ENCODE measurements at regions not wholly inside any gene's neighbourhood (a gene's known extent, or its start where the extent isn't known, plus 50 kb on each side); places are given as distances from the start of the nearest gene placed in this dataset.

DNA sequence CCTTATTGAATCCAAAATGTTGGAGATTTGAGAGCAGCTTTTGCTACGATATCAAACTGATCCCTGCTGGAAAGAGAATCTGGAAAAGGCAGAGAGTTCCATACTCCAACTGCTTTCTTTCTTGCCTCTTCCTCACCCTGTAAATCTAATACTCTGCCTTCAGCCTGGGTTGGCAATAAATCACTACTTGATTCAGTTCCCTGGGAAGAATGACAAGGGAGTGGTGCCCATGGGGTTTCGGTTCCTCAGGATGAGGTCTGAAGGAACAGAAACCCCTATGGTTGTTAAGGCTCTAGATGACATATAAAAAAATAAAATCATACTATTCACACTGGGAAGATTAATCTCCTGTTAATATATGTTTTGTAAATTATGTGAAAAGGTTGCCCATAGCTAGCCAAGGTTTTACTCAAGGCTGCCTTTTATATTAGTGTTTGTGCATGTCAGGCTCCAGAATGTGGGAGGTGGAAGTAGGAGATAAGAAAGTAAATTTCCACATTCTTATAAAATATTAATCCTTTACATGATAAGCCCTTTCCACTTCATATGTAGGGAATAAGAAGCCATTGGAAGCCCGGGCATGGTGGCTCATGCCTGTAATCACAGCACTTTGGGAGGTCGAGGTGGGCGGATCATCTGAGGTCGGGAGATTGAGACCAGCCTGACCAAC, 106.2 kb upstream of the CACNA2D1 start:
- in situ Hi-C loops (cut with MboI; ENCODE audit: low pct_unique_long_range_greater_than_20kb in 2 of 9, low sequenced_read_pairs in 9 of 9, unreplicated experiment in 9 of 9) = loop anchor here in 6 of 9 experiments (25.0 kb wide), 2 partner anchors 312 to 512 kb away; no protein-coding TSS in a partner anchor
- no peak overlapping the region for H3K27ac ChIP-seq
- 45 to 100% (median 91%) methylated on average over 1 to 5 of the region's 6 CpGs; no CpG with 5 or more reads in 1 of the 10 experiments for WGBS, 10 experiments
- no peak overlapping the region for H3K4me3 ChIP-seq
- no peak for ATAC-seq (replicated peaks in 6 of 8)
- peaks cover 3 to 4% of the 10 kb centered on the region in 2 donors for H3K4me1 ChIP-seq (replicated peaks in 1 of 2)

DNA sequence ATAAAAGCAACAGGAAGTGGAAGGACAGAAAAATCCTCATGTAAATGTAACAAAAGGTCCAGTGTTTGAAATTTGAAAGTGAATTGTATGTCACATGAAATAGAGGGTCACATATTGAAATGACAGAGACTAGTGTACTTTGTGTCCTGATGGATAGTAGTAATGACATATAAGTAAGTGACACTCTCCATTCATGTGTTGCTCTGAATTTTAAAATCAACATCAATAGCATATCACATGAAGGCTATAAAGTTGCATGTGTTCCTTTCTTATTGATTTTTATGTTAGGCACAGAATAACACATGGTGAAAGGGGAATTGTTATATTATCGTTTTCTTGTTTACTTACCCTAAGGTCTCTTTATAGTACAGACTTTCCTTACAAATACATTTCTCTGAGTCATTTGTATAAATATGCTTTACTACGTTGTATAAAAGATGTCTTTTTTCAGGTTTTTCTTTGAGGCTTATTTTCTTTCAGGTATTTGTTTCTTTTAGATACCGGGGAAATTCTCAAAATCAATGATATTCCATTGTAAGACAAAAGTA, 104.6 kb upstream of the CACNA2D1 start:
- 68 to 100% (median 87%) methylated on average over 1 to 3 of the region's 3 CpGs for WGBS, 10 experiments

DNA sequence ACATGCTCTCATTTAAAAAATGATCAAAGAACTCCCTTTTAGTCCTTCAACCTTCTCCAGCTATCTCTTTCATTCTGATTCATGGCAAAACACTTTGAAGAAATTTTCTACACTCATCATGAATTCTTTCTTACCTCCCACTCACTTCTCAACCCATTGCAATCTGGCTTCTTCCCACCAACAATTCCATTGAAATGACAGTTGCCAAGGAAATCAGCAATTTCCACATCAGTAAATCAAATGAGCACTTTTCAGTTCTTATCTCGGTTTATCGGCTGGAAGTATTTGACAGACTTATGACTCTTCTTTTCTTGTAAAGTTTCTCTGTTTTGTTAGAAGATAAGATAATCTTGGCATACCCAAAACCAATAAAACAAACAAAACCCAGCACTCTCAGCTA, 99.1 kb upstream of the CACNA2D1 start:
- in situ Hi-C loops (cut with MboI; ENCODE audit: low pct_unique_long_range_greater_than_20kb in 2 of 9, low sequenced_read_pairs in 9 of 9, unreplicated experiment in 9 of 9) = no loop called here
- WGBS, 10 experiments = 0 to 100% (median 76%) methylated on average over 1 to 2 of the region's 2 CpGs; no CpG with 5 or more reads in 1 of the 10 experiments
- H3K4me3 ChIP-seq = no peak overlapping the region
- H3K4me1 ChIP-seq (replicated peaks in 1 of 2) = peaks cover 2 to 9% of the 10 kb centered on the region in 2 donors
- ATAC-seq (replicated peaks in 6 of 8) = no peak
- no peak overlapping the region for H3K27ac ChIP-seq

More for the DNA sequence above, 104.6 kb upstream of the CACNA2D1 start:
- Histone ChIP-seq H3K27ac (no peak overlapping the region), H3K4me3 (no peak overlapping the region), H3K4me1 (replicated peaks in 1 of 2) (peaks cover 3 to 4% of the 10 kb centered on the region in 2 donors)
- in situ Hi-C loops (cut with MboI; ENCODE audit: low pct_unique_long_range_greater_than_20kb in 2 of 9, low sequenced_read_pairs in 9 of 9, unreplicated experiment in 9 of 9) = no loop called here
- peak in 1 of 8 experiments; percentile 7 for ATAC-seq (replicated peaks in 6 of 8)

DNA sequence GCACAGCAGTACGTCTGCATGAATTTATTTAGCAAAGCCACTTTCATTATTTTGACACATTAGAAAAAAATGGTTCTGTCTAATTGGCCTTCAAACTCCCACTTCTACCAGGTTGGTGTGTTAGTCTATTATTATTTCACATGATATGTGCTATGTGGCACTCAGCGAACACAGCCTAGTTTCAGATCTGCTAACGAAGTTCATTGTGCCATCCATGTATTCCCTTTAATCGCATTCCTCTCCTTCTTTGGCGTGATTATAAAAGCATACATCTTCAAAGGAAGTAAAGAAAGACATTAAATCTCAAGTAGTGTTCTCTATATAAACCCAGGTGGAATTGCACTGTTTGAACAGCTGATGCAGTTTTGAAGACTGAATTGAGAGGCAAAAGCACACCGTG, 96.4 kb upstream of the CACNA2D1 start:
- ATAC-seq (replicated peaks in 6 of 8) = peak in 1 of 8 experiments; percentile 37
- WGBS, 10 experiments = 33 to 94% (median 82%) methylated on average over 1 to 6 of the region's 6 CpGs
- Histone ChIP-seq H3K4me3 (no peak overlapping the region), H3K4me1 (replicated peaks in 1 of 2) (peaks cover 2 to 9% of the 10 kb centered on the region in 2 donors), H3K27ac (no peak overlapping the region)
- in situ Hi-C loops (cut with MboI; ENCODE audit: low pct_unique_long_range_greater_than_20kb in 2 of 9, low sequenced_read_pairs in 9 of 9, unreplicated experiment in 9 of 9) = no loop called here

DNA sequence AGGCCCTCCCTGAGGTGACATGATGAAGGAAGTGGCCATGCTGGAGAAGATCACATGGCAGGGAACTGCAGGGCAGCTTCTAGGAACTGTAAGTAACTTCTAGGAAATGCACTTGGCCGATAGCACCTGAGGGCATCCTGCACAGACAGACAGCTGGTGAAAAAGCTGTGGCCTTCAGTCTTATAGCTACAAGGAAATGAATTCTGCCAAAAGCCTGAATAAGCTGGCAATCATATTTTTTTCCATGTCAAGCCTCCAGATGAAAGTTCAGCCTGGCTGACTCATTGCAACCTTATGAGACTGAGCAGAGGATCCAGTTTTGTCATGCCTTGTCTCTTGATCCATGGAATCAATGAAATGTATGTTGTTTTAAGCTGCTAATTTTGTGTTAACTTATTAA, 91.1 kb upstream of the CACNA2D1 start:
- ATAC-seq (replicated peaks in 6 of 8) = peak in 2 of 8 experiments; percentile 33 to 67
- in situ Hi-C loops (cut with MboI; ENCODE audit: low pct_unique_long_range_greater_than_20kb in 2 of 9, low sequenced_read_pairs in 9 of 9, unreplicated experiment in 9 of 9) = no loop called here
- Histone ChIP-seq H3K4me3 (no peak overlapping the region), H3K27ac (no peak overlapping the region), H3K4me1 (replicated peaks in 1 of 2) (peaks cover 0 to 3% of the 10 kb centered on the region in 2 donors)
- 63 to 100% (median 100%) methylated on average over 1 of the region's 1 CpG; no CpG with 5 or more reads in 4 of the 10 experiments for WGBS, 10 experiments

DNA sequence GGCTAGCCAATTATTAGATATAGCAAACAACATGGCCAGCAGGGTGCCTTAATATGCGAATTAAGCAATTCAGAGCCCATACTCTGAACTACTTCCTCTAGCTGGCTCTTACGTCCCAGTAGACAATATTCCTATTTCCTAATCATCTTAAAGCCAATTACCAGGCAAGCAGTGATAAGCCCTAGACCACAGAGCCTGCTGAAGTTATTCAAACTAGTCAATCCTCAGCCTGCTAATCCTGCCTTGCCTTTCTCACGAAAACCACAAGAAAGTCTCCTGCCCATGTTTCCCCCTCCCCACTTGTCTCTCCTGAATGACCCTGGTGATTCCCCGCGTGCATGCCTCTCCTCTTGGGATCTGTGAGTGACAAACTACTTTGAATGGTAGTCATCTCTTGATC, 86.8 kb upstream of the CACNA2D1 start:
- no peak overlapping the region for H3K27ac ChIP-seq
- ATAC-seq (replicated peaks in 6 of 8) = no peak
- WGBS, 10 experiments = 0 to 100% (median 80%) methylated on average over 1 to 5 of the region's 5 CpGs; no CpG with 5 or more reads in 1 of the 10 experiments
- in situ Hi-C loops (cut with MboI; ENCODE audit: low pct_unique_long_range_greater_than_20kb in 2 of 9, low sequenced_read_pairs in 9 of 9, unreplicated experiment in 9 of 9) = no loop called here
- no peaks in the 10 kb centered on the region for H3K4me1 ChIP-seq (replicated peaks in 1 of 2)
- no peak overlapping the region for H3K4me3 ChIP-seq

DNA sequence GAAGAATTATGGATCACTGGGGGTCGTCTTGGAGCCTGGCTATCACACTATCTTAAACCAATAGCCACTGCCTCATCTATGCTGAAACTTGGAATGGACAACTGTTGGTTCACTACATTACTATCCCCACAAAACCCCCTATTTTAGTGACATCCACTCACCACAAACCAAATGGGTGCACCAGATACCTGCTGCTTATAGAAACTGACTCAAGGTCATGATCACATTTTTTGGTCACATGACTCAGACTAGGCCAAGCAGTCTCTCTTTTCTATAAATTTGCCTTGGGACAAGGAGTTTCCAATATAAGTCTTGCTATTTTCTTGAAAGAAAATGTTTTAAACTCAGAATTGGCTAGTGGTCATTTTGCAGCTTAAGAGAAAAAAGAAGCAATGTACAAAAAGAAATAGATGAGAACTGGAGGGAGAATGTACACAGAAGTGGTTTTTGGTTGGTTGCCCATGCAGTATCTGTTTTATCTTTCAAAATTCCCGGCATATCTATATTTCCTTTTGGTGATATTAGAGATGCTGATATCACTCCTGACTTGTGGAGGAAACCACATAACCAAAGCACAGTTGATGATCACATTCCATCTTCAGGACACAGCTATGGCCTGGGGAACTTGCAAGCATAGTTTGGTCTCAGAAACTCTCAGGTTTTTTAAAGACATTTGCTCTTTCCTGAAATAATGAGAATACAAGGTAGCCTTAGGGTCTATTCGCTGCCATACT, 85.2 kb upstream of the CACNA2D1 start:
- Histone ChIP-seq H3K4me3 (no peak overlapping the region), H3K27ac (no peak overlapping the region), H3K4me1 (replicated peaks in 1 of 2) (no peaks in the 10 kb centered on the region)
- in situ Hi-C loops (cut with MboI; ENCODE audit: low pct_unique_long_range_greater_than_20kb in 2 of 9, low sequenced_read_pairs in 9 of 9, unreplicated experiment in 9 of 9) = no loop called here
- ATAC-seq (replicated peaks in 6 of 8) = no peak
- 37 to 100% (median 84%) methylated on average over 1 to 2 of the region's 3 CpGs; no CpG with 5 or more reads in 1 of the 10 experiments for WGBS, 10 experiments

DNA sequence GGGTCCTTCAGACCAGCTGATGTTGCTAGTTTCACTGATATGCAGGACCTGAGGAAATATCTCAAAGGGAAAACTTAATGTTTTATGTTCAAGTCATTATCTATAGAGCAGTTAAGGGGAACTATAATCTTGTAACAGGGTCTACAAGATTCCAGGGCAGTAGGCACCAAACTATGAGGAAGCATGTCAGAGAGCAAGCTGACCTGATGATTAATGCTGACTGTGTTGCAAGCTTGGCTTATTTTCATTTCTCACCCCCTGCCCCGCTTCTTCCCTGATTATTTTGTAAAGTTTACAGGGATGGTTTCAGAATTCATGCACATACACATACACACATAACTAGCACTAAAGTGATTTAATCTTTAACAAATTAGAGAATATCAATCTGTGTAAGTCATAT, 84.3 kb upstream of the CACNA2D1 start:
- H3K4me3 ChIP-seq = no peak overlapping the region
- no peak overlapping the region for H3K27ac ChIP-seq
- in situ Hi-C loops (cut with MboI; ENCODE audit: low pct_unique_long_range_greater_than_20kb in 2 of 9, low sequenced_read_pairs in 9 of 9, unreplicated experiment in 9 of 9) = no loop called here
- WGBS, 10 experiments = 44 to 100% (median 81%) methylated on average over 1 of the region's 1 CpG; no CpG with 5 or more reads in 6 of the 10 experiments
- no peaks in the 10 kb centered on the region for H3K4me1 ChIP-seq (replicated peaks in 1 of 2)
- ATAC-seq (replicated peaks in 6 of 8) = no peak

DNA sequence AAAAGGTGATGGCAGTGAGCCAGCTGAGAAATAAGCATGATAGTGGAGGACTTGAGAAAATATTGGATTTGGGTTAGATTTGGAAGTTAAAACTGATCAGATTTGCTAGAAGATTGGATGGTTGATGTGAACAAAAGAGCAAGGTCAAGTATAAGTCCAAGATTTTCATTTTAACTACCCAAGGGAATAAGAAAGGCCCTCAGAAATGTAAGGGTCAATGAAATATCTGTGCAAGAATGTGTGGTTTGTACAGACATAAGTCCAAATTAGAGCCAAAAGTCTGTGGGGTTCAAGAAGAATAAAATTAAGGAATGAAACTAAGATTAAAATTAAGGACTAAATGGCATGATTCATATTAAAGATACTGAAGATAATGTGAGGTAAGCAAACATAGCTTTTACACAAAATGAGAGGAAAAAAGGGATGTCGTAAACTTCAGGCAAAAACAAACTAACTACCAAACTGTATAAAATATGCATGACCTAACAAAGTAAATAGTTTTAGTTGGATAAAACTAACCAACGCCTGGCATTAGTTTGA, 78.4 kb upstream of the CACNA2D1 start:
- ATAC-seq (replicated peaks in 6 of 8) = no peak
- in situ Hi-C loops (cut with MboI; ENCODE audit: low pct_unique_long_range_greater_than_20kb in 2 of 9, low sequenced_read_pairs in 9 of 9, unreplicated experiment in 9 of 9) = no loop called here
- Histone ChIP-seq H3K27ac (no peak overlapping the region), H3K4me1 (replicated peaks in 1 of 2) (no peaks in the 10 kb centered on the region), H3K4me3 (no peak overlapping the region)
- WGBS, 10 experiments = 53 to 100% (median 83%) methylated on average over 1 to 2 of the region's 2 CpGs

DNA sequence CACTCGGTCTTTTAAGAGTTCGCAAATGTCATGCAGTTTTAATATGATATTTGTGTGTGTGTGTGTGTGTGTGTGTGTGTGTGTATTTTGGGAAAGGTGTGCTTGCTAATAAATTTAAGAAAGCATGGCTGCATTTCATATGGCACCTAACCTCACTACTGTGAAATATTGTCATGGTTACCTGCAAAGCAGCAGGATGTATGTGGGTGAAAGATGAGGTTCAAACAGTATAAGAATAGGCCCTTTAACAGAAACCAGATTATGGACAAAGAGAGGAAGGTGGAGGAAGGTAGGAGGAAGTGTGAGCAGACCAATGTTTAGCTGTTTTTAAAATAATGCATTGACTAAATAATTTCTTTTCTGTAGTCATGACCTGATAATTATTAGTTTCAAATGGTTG, 73.5 kb upstream of the CACNA2D1 start:
- ATAC-seq (replicated peaks in 6 of 8) = no peak
- 25 to 100% (median 92%) methylated on average over 2 of the region's 2 CpGs; no CpG with 5 or more reads in 3 of the 10 experiments for WGBS, 10 experiments
- no peak overlapping the region for H3K27ac ChIP-seq

DNA sequence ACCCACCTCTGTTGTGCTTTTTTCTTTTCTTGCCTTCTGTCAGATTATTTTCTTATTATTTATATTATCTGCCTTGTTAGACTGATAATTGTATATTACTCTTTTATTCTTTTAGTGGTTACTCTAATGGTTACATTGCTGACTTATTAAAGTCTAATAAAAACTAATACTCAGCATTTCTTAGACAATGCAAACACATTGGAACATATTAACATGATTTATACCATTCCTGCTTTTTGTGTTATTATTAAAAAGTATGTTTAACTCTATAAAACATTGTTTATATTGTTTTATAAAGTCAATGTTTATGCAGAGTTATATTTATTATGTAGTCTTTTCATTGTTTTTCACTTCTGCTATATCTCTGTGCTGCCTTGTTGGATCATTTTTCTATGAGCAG, 68.0 kb upstream of the CACNA2D1 start:
- in situ Hi-C loops (cut with MboI; ENCODE audit: low pct_unique_long_range_greater_than_20kb in 2 of 9, low sequenced_read_pairs in 9 of 9, unreplicated experiment in 9 of 9) = no loop called here
- Histone ChIP-seq H3K27ac (no peak overlapping the region), H3K4me3 (no peak overlapping the region), H3K4me1 (replicated peaks in 1 of 2) (no peaks in the 10 kb centered on the region)
- no peak for ATAC-seq (replicated peaks in 6 of 8)

More for the DNA sequence above, 73.5 kb upstream of the CACNA2D1 start:
- Histone ChIP-seq H3K4me3 (no peak overlapping the region), H3K4me1 (replicated peaks in 1 of 2) (no peaks in the 10 kb centered on the region)
- in situ Hi-C loops (cut with MboI; ENCODE audit: low pct_unique_long_range_greater_than_20kb in 2 of 9, low sequenced_read_pairs in 9 of 9, unreplicated experiment in 9 of 9) = no loop called here

DNA sequence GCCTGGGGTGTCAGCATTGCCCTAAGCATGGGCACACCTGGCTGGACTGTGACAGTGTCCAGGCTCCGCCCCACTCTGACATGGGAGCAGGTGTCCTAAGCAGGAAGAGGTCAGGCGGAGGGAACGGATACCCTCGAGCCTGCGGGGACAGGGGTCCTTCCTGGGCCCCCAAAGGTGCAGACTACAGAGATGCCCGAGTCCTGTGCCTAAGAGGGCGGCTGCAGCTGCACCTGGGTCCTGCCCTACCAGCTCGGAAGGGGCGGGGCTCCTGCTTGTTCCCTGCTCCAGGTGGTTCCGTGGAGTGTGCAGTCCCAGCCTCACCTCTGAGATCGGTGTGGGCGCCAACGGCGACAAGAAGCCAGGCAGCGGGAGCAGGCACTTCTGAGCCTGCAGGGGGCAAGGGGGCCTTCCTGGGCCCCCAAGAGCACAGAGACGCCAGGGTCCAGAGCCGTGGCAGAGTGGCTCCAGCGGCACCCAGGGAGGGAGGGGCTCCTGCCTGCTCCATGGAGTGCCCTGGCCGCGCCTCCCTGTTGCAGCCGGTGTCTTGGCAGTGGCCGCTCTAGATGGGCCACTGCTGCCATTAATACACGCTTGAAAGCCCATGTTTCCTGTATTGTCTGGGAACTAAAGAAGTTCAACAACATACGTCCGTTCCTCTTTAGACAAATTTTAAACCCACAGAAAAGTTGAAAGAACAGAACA, 64.5 kb upstream of the CACNA2D1 start:
- no peak for ATAC-seq (replicated peaks in 6 of 8)
- 62 to 100% (median 92%) methylated on average over 1 to 7 of the region's 25 CpGs; no CpG with 5 or more reads in 2 of the 10 experiments for WGBS, 10 experiments
- no peak overlapping the region for H3K4me3 ChIP-seq
- in situ Hi-C loops (cut with MboI; ENCODE audit: low pct_unique_long_range_greater_than_20kb in 2 of 9, low sequenced_read_pairs in 9 of 9, unreplicated experiment in 9 of 9) = no loop called here
- no peaks in the 10 kb centered on the region for H3K4me1 ChIP-seq (replicated peaks in 1 of 2)
- H3K27ac ChIP-seq = no peak overlapping the region
